Renal cortical epithelial cell (primary cell): ENCODE measurements at regions not wholly inside any gene's neighbourhood (a gene's known extent, or its start where the extent isn't known, plus 50 kb on each side); places are given as distances from the start of the nearest gene placed in this dataset.
"Not testable (repeated sequence)": the region's sequence is repeated elsewhere in the genome, so short reads cannot be mapped to it uniquely, and the experiment has no call there.

Experiments
- DNase-seq: peaks from one replicate; pipeline ENCODE4 v3.0.0-alpha.2; 2011; ENCODE audit warnings: low read depth

DNA sequence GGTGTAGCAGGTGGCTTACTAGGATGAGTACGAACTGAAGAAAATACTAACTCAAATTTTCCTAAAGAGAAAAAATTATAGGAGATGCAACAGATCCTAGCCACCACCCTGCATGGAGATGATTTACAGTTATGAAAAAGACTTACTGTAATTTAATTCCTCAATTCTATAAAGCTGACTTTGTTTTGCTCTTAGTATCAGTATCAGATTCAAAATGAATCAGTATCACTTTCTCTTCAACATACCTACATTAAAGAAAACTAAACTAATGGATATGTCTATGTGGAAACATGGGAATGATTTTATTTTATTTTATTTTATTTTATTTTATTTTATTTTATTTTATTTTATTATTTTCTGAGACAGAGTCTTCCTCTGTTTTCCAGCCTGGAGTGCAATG lies 525.8 kb downstream of the NLGN4X start:
- DNase-seq: no peak

DNA sequence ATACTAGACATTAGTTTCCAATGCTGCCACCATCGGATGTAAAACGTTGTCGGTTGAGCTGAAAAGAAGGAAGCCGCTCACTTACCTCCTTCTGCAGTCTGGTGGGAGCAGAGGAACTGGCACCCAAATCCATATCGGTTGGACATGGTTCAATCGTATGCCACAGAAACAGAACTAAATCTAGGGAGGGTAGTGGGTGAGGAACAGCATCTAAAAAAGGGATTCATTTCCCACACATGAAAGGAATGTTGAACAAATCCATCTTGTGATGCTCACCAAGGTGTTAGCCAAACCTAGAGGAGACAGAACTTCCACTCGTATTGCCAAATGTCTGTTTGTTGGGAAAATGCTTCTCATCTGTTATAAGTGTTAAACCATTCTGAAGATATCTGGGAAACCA lies 532.7 kb downstream of the NLGN4X start:
- no peak for DNase-seq

DNA sequence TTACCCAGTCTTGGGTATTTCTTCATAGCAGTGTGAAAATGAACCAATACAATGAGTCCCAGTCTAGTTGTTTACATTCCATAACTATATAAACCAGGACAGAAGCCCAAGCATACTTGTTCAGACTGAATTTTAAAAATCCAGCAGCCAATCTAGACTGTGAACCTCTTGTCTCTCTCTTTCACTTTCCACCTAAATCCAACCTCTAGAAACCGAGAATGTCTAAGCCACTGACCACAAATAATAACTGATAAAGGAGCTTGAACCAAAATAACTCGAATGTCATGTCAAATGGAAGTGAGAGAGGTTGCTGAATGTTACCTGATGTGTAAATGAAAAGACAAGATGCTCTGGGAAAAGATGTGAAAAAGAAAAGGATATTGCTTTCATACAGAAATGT lies 544.7 kb downstream of the NLGN4X start:
- DNase-seq: no peak

DNA sequence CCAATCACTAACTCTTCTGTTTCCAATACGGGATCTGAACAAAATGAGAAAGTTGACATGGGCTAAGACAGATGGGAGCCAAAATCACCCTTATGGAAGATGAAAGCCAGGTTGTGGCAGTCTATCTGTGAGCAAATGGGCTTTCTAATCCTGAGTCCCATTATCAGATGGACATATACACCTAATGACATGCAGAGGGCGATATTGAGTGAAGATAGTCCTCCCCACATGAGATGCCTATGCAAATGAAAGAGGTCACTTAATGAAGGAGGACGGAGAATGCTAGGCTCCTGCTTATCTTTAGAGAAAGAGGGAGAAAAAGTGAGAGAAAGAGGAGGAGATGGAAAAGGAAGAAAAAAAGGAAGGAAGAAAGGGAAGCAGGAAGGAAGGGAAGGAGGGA lies 547.5 kb downstream of the NLGN4X start:
- DNase-seq: no peak

DNA sequence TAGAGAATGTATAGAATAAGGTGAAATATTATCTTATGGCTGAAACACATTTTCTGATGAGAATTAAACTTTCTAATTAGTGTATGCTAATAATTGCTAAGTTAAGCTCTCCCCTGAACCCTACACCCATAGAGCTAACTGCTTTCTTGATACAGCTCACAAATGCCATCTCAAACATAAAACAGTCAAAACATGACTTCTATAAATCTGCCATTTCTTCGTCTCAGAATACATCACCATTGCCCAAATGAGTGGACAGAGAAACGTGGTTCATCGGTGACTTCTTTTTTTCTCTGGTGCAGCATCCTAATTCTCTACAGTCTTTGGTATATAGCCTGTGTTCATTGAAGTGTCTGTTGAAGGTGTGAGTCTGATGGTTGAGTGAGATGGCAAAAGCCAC lies 554.6 kb downstream of the NLGN4X start:
- DNase-seq: no peak

DNA sequence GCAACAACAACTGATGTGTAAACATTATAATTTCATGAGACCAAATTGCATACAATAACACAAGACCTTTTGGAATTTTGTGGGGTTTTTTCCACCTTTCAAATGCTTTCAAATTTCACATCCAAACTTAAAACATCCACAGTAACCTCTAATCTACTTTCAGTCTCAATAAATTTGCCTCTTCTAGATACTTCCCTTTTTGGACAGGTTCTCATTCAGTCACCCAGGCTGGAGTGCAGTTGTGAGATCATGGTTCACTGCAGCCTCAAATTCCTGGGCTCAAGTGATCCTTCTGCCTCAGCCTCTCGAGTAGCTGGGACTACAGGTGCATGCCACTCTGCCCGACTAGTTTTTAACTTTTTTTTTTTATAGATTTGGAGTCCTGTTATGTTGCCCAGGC lies 556.6 kb downstream of the NLGN4X start:
- no peak for DNase-seq

DNA sequence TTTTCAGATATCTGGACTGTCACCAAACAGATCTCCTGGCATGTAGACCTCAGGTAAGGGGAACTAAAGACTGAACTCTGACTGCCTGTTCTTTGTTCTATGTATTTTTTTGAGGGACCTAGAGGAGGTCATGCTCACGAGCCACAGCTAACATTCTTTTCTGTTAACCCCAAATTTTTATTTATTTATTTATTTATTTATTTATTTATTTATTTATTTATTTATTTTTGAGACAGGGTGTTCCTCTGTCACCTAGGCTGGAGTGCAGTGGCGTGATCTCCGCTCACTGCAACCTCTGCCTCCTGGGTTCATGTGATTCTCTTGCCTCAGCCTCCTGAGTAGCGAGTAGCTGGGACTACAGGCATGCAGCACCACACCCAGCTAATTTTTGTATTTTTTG lies 562.0 kb downstream of the NLGN4X start:
- DNase-seq: not testable (repeated sequence)

DNA sequence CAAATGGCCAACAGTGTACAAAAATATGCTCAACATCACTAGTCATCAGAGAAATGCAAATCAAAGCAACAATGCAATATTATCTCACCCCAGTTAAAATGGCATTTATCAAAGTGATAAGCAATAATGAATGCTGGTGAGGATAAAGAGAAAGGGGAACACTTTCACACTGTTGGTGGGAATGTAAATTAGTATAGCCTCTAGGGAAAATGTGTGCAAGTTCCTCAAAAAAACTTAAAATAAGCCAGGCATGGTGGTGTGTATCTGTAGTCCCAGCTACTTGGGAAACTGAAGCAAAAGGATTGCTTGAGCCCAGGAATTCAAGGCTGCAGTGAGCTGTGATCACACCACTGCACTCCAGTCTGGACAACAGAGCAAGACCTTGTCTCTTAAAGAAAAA lies 572.1 kb downstream of the NLGN4X start:
- DNase-seq: no peak

DNA sequence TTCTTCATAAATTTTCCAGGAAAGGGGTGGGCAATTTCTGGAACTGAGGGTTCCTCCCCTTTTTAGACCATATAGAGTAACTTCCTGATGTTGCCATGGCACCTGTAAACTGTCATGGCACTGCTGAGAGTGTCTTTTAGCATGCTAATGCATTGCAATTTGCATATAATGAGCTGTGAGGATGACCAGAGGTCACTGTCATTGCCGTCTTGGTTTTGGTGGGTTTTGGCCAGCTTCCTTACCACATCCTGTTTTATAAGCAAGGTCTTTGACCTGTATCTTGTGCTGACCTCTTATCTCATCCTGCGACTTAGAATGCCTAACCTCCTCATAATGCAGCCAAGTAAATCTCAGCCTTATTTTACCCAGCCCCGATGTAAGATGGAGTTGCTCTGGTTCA lies 577.8 kb downstream of the NLGN4X start:
- no peak for DNase-seq

DNA sequence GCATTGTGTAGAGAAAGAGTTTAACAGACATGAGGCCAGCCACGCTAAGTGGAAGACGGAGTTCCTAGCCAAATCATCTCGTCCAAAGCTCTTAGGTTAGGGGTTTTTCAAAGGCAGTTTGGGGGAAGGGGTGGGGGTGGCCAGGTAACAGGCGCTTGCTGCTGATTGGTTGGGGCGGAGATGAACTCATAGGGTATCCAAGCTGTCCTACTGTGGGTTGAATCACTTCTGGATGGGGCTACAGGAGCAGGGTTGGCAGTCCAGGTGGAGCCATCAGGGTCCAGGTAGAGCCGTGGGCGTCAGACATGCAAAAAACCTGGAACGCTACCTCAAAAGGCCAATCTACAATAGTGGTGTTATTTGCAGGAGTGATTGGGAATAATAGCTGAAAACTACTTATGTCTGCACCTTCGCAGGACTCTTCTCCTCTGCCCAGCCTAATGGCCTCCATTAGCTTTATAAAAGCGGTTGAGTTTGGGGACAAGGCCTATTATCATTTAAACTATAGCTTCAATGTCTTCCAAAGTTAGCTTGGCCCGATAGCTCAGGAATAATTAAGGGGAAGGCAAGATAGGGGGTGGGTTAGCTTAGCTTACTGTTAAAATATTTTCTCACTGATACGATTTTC lies 579.6 kb downstream of the NLGN4X start:
- no peak for DNase-seq

DNA sequence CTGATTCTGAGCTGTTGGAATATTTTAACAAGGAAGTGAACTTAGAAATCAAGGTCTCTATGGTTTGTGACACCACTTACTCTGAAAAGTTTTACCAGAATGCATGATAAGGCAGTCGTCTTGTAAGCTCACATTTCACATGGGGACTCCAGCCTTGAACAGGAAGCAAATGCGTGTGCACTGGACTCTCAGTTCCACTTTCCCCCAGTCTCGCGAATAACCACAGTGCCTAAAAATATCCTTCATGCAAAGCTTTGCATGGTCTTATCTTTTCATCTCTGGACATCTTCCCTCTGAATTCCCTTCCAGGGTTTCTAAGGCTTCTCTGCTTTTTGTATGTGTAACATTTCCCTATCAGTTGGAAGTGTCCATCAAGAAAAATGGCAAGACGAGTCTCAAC lies 581.8 kb downstream of the NLGN4X start:
- DNase-seq: no peak

DNA sequence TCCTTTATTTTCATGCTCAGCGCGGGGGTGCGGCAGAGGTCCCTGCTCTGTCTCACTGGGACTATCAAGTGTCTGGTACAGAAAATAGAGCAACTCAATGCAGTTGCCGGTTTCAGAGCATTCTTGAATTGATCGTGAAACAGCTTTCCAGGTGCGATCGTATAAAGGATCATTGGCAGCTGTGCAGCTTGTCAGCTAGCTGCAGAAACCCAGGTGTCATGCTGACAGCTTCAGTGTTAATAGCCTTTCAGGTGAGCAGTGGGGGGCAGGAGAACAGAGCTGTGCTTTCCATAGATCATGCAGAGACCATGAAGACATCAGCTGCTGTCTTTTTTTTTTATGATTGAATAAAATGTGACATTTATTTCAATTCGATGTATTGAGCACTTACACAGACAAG lies 583.9 kb downstream of the NLGN4X start:
- DNase-seq: no peak

DNA sequence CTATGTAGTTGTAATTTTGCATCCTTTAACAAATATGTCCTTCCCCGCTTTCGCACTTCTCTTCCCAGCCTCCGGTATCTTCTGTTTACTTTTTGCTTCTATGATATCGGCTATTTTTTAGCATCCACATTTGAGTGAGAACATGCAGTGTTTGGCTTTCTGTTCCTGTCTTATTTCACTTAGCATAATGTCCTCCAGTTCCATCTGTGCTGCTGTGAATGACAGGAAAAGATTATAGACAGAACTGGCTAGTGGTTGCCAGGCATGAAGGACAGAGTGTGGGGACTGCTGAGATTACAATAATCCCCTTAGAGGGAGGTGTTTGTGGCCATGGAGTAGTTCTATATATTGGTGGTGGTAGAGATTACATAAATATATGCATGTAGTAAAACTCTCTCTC lies 588.6 kb downstream of the NLGN4X start:
- DNase-seq: no peak

DNA sequence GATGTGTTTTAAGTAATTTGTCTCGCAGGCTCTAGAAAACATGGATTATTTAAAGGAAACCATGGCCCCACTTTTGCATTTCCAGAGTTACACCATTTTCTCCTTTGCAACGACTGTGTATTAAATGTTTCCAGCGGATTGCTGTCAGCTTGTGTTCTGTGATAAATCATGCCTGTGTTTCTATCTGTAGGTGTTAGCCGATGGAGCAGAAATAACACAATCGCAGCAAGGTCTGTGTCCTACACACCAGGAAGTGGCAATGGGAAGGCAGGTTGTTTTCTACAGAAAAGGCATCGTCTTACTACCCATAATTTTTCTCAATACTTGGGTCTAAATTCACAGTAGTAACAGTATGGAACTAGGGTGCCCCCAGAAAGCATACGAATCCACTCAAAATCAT lies 590.1 kb downstream of the NLGN4X start:
- no peak for DNase-seq

DNA sequence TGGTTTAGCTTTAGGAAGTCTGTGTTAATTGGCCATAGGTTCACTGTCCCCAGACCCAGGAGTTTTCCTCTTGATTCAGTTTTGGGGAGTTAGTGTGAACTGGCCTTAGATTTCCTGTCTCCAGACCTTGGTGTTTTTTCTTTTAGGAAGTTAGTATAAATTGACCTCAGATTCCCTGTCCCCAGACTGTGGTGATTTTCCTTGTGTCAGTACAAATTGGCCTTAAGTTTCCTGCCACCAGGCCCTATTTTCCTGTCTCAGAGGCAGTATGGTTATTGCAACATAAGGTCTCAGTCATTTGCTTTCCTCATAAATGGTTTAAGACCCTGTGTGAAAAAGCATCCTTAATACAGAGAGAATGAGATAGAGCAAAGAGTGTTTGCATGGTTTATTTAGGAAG lies 595.8 kb downstream of the NLGN4X start:
- DNase-seq: no peak

DNA sequence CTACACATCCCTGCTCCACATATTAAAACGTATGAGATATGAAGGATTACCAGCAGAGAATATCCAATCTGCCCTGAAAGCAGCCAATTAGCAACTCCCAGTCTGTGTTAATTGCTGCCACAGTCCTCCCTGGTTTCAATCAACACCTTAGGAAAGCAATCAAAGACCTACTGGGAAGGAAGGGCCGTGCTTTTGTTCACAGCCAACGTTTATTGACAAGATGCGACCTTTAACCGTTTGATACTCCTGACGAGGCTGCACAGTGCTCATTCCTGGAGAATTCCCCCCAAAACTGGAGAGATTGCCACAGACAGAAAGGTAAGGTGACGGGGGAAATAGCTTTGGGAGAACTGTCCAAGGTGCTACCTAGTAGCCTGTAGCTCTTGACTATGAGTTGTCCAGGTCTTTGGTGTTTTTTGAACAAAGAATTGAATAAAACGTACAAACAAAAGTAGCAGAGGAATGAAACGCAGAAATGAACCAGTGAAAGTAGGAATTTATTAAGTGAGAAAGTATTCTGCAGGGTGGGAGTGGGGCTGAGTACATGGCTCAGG lies 596.5 kb downstream of the NLGN4X start:
- no peak for DNase-seq

DNA sequence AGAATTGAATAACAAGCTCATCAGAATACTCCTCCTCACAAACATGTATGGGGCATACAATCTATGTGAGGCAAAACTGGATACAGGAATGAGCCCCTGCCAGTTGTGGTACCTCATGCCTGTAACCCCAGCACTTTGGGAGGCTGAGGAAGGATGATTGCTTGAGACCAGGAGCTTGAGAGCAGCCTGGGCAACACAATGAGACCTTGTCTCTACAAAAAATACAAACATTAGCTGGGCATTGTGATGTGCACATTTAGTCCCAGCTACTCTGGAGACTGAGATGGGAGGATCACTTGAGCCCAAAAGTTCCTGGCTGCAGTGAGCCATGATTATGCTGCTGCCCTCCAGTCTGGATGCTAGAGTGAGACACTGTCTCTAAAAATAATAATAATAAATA lies 611.0 kb downstream of the NLGN4X start:
- DNase-seq: no peak

DNA sequence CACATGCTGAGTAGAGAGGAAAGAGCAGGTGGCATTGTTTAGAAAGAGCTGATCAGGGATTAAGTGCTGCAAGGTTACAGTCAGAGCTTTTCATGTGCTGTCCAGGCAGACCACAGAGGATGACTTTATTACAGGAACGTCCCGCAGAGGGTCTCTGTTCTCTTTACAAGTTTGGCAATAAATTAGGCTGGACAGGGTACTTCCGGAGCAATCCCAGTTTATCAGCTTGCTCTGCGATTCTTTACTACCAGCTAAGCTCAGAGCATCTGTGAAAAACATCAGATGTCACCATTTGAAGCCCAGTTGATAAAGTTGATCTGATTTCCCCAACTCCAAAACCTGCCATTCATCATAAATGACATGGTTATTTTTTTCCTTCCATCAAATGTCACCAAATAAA lies 633.1 kb downstream of the NLGN4X start:
- DNase-seq: no peak

DNA sequence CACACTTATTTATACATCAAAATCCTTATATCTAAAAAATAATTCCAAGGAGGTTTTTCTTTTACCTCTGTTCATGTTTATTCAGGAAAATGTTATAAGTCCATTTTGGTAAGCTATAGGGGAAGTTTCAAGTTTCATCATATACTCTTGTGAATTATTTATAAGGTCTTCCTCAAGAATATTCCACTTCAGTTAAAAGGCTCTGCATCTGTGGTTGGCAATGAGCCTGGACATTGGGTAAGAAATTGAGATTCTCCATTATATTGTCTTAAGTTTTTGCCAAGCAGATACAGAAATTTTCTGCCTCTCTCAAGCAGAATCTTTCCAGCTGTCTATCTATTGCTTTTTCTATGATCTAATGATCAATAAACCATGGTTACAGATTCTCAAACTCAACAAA lies 641.9 kb downstream of the NLGN4X start:
- no peak for DNase-seq

DNA sequence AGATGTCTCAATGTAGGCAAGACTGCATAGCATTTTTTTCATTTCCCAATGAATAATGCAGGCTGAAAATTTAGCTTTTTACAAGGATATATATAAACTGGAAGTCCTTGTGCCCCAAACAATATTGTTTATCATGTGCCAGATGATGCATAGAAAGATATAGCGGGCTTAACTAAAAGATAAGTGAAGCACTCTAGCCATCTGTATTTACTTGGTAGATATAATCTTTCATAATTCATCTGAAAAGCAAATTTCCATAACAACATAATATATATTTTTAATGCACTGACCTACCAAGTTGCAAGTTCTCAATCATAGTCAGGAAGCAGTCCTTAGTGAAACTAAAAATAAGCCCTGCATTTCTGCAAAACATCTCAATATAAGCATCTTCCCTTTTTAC lies 653.3 kb downstream of the NLGN4X start:
- no peak for DNase-seq

DNA sequence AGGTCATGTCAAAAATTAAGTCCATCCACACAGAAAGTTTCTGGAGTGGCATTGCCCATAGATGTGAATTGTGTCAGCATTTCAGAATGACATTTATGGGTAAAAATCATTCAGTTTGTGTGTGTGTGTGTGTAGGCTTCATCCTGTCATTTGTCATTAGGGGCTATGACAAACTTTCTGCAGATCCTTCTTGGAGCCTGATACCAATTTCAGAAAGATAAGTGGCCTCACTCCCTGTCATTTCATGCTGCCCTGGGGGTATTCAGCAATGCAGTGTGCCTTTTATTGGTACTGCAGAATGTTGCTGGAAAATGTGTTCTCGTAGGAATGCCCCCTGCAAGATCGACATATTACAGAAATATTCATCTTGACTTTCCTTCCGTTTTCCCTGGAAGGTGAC lies 659.7 kb downstream of the NLGN4X start:
- DNase-seq: no peak

DNA sequence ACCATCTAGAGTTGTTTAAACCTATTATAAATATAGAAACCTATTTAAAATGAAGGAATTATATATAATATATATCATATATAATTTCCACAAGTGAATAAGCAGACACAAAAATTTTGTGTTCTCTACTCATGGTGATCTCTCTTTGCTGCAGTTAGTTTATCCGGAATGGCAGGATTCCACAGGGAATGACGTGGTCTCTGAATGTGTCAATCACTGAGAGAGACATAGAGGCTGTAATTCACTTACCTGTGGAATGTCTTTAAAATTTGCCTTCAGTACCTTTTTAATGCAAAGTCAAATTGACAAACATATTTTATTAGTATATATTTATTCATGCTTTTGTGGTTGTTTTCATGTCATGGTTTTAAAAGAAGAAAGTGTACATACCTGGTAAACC lies 669.3 kb downstream of the NLGN4X start:
- DNase-seq: no peak

DNA sequence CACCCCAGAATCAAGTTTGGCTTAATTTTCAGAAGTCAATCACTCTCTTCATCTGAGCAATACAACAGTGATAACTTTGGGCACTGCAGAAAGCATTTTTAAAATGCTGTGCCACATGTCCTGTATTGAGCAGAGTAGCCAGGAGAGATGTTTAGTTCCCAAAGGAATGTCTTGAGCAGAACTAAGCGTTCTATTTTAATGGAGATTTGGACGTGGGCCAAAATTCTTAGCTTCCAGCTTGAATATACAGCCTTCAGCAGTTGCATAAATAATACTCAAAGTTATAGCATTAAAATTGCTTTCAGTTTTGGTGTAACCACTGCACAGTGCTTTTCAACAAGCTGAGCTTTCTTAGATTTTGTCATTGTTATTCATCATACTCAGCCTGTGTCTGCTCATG lies 679.2 kb downstream of the NLGN4X start:
- no peak for DNase-seq

DNA sequence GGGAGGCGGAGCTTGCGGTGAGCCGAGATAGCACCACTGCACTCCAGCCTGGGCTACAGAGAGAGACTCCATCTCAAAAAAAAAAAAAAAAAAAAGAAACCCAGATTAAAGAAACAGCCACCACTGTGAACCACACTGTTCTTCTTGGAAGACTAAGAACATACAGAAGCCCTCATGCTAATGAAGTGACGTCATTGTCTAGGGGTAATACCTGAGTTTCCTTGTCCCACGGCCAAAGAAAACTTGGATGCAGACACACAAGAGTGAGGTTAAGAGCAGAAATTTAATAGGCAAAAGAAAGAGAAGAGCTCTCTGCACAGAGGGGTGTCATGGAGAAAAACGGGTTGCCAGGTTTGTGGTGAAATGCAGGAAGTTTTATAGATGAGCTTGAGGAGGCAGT lies 691.6 kb downstream of the NLGN4X start:
- no peak for DNase-seq
